Gastrocnemius medialis (tissue), 4 donors: ENCODE measurements at regions not wholly inside any gene's neighbourhood (a gene's known extent, or its start where the extent isn't known, plus 50 kb on each side); places are given as distances from the start of the nearest gene placed in this dataset.

Source experiments
- ATAC-seq, 2 donors: fragments of 150-250 bp; one replicate each; pipeline ENCODE4 v1.9.1; 2016
- DNase-seq, 2 donors: peaks; one replicate each; pipeline ENCODE4 v3.0.0-alpha.2; 2019
- H3K27ac ChIP-seq, 4 donors: fragments of 200-600 bp; sonication (generic); 1 replicate in 1 of 4; 2 replicates in 3 of 4; pipeline ENCODE4 v1.5.1; 2016 to 2018; ENCODE audit warnings: mild to moderate bottlenecking in 2 of 4, moderate library complexity in 1 of 4
- H3K27me3 ChIP-seq, 3 donors: fragments of 200-600 bp; sonication (generic) in 2 of 3; 1 replicate in 1 of 3; 2 replicates in 2 of 3; pipeline versions ENCODE4 v1.5.1 to v1.6.0; 2016 to 2019; ENCODE audit warnings: mild to moderate bottlenecking in 1 of 3, moderate library complexity in 1 of 3
- H3K36me3 ChIP-seq, 2 donors: fragments of 200-600 bp; sonication (generic) in 1 of 2; one replicate each; pipeline ENCODE4 v1.5.1; 2017 to 2018
- H3K4me1 ChIP-seq, 2 donors: fragments of 200-600 bp; sonication (generic) in 1 of 2; one replicate each; pipeline ENCODE4 v1.5.1; 2016 to 2017; ENCODE audit warnings: mild to moderate bottlenecking in 2 of 2
- H3K4me3 ChIP-seq, 4 donors: fragments of 200-600 bp; sonication (generic) in 3 of 4; 1 replicate in 1 of 4; 2 replicates in 3 of 4; pipeline ENCODE4 v1.5.1; 2016 to 2019; ENCODE audit warnings: mild to moderate bottlenecking in 2 of 4
- H3K9me3 ChIP-seq, 3 donors: fragments of 200-600 bp; sonication (generic) in 2 of 3; 1 replicate in 1 of 3; 2 replicates in 2 of 3; pipeline ENCODE4 v1.5.1; 2016 to 2019
- CTCF ChIP-seq, 5 experiments: fragments of 450-650 bp in 3 of 5; fragments of 200-600 bp in 2 of 5; sonication (generic) in 2 of 5; IDR thresholded peaks in 4 of 5; conservative IDR thresholded peaks in 1 of 5; 1 replicate in 4 of 5; 2 replicates in 1 of 5; pipeline ENCODE4 v1.5.1; 2016 to 2019; ENCODE audit warnings: antibody characterized with exemption in 5 of 5, mild to moderate bottlenecking in 3 of 5, moderate library complexity in 3 of 5
- POLR2A ChIP-seq, 2 donors: fragments of 450-650 bp; IDR thresholded peaks; one replicate each; pipeline ENCODE4 v1.6.1; 2017; ENCODE audit warnings: antibody characterized with exemption in 2 of 2, mild to moderate bottlenecking in 2 of 2, moderate library complexity in 2 of 2
- in situ Hi-C, 4 donors: fragments of 200-750 bp; cut with MboI; loops; one replicate each; pipeline versions ENCODE4 v1.15.0 to v1.8.0; 2017; ENCODE audit warnings: low sequenced_read_pairs in 4 of 4
- intact Hi-C: fragments of 100-400 bp; cut with DNase I; formaldehyde crosslinking; loops from one replicate; pipeline ENCODE4 v1.15.1; 2023; ENCODE audit warnings: low total_unique reads

DNA sequence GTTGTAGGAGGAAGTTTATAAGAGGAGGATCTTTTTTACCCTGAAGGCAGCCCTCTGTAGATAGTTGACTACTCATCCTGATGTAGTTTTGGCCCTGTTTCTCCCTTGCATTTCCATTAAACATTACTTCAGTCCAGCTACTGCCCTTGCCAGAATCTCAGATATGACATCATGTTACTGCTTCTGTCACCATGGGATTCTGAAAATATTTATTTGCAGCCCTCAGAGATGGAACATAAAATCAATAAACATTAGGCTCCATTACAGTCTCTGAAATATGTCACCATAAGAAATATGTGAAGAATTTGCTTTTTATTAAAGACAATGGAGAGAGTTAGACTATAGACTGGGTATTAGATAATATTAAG, 68.7 kb upstream of the STK39 start:
- Histone ChIP-seq H3K9me3 (no peaks in the 10 kb centered on the region), H3K4me3 (no peak overlapping the region), H3K36me3 (no peaks in the 10 kb centered on the region), H3K27me3 (no peaks in the 10 kb centered on the region), H3K4me1 (no peaks in the 10 kb centered on the region), H3K27ac (no peak overlapping the region)
- ATAC-seq (no peak), DNase-seq (no peak)
- intact Hi-C loops, result no loop called here
- in situ Hi-C loops, result no loop called here
- TF ChIP-seq POLR2A (IDR thresholded peaks at IDR 0.05) (no peak), CTCF (IDR thresholded peaks at IDR 0.05 in 4 of 5, conservative IDR thresholded peaks at IDR 0.05 in 1 of 5) (no peak)

DNA sequence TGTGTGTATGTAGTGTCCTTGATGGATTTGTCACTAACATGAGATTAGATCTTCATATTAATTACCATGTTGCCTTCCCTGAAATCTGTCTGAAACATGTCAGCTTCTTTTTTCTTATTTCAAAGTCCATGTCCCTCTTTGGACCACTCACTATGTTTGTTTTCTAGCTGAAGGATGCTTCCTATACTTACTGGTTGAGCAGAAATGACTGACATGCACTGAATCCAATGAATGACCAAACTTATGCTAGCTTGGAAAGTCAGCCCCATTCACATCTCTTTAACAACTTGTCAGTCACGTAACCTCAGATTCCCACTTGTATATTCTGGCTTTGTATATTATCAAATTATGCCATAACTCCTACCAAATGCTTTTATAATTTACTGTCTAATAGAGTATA, 69.9 kb upstream of the STK39 start:
- TF ChIP-seq CTCF (IDR thresholded peaks at IDR 0.05 in 4 of 5, conservative IDR thresholded peaks at IDR 0.05 in 1 of 5), result no peak
- no peak for TF ChIP-seq POLR2A (IDR thresholded peaks at IDR 0.05)
- no peak overlapping the region for H3K4me3 ChIP-seq
- no peaks in the 10 kb centered on the region for H3K27me3 ChIP-seq
- intact Hi-C loops, result no loop called here
- H3K36me3 ChIP-seq, result no peaks in the 10 kb centered on the region
- in situ Hi-C loops, result no loop called here
- no peaks in the 10 kb centered on the region for H3K9me3 ChIP-seq
- DNase-seq, result no peak
- H3K27ac ChIP-seq, result no peak overlapping the region
- ATAC-seq, result no peak
- no peaks in the 10 kb centered on the region for H3K4me1 ChIP-seq

- H3K9me3 ChIP-seq, result no peaks in the 10 kb centered on the region
- peaks cover 0 to 8% (median 0%) of the 10 kb centered on the region in 3 donors for H3K27me3 ChIP-seq
- ATAC-seq (no peak), DNase-seq (no peak)
- in situ Hi-C loops, result no loop called here
- intact Hi-C loops, result no loop called here
- TF ChIP-seq CTCF (IDR thresholded peaks at IDR 0.05 in 4 of 5, conservative IDR thresholded peaks at IDR 0.05 in 1 of 5), result no peak
- no peak for TF ChIP-seq POLR2A (IDR thresholded peaks at IDR 0.05)
- H3K4me3 ChIP-seq, result no peak overlapping the region
- H3K36me3 ChIP-seq, result no peaks in the 10 kb centered on the region
- peaks cover 0 to 3% of the 10 kb centered on the region in 2 donors for H3K4me1 ChIP-seq
- no peak overlapping the region for H3K27ac ChIP-seq
Measured at GRCh38 chr2:168320267-168320666, 72.9 kb upstream of the STK39 start.

GRCh38 chr2:168322325-168323007, 75.1 kb upstream of the STK39 start:
- Histone ChIP-seq H3K4me1 (peaks cover 0 to 3% of the 10 kb centered on the region in 2 donors), H3K36me3 (no peaks in the 10 kb centered on the region), H3K4me3 (no peak overlapping the region), H3K9me3 (no peaks in the 10 kb centered on the region), H3K27me3 (peaks cover 0 to 9% (median 0%) of the 10 kb centered on the region in 3 donors), H3K27ac (no peak overlapping the region)
- intact Hi-C loops (no loop called here), in situ Hi-C loops (no loop called here)
- no peak for TF ChIP-seq CTCF (IDR thresholded peaks at IDR 0.05 in 4 of 5, conservative IDR thresholded peaks at IDR 0.05 in 1 of 5)
- TF ChIP-seq POLR2A (IDR thresholded peaks at IDR 0.05), result no peak
- DNase-seq, result no peak
- no peak for ATAC-seq

DNA sequence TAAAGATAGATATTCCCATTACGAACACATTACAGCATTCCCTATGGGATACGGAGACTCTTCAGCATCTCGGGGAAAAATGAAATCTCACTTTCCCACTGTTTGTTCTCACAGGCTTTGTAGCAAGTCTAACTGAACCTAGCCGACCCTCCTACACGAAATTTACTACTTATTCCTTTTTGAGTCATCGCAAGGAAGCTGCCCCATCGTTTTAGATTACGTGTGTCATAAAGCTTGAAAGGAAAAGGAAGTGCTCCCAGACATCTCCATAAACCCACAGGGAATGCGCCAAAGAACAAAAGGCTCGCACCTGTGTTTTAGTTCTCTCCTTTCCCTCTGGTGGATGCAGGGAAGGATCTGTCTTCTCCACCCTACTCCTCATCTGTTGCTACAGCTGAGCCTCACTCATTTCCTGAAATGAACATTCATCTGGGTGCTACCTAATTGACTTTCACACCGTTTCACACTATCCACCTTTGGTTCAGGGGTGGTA, 76.2 kb upstream of the STK39 start:
- DNase-seq, result no peak
- H3K4me3 ChIP-seq, result no peak overlapping the region
- in situ Hi-C loops (no loop called here), intact Hi-C loops (no loop called here)
- H3K27me3 ChIP-seq, result peaks cover 0 to 9% (median 0%) of the 10 kb centered on the region in 3 donors
- H3K4me1 ChIP-seq, result peaks cover 0 to 3% of the 10 kb centered on the region in 2 donors
- no peak for TF ChIP-seq POLR2A (IDR thresholded peaks at IDR 0.05)
- no peak for TF ChIP-seq CTCF (IDR thresholded peaks at IDR 0.05 in 4 of 5, conservative IDR thresholded peaks at IDR 0.05 in 1 of 5)
- no peaks in the 10 kb centered on the region for H3K9me3 ChIP-seq
- ATAC-seq, result no peak
- H3K27ac ChIP-seq, result no peak overlapping the region
- no peaks in the 10 kb centered on the region for H3K36me3 ChIP-seq
